ENCODE measurements at regions not wholly inside any gene's neighbourhood (a gene's known extent, or its start where the extent isn't known, plus 50 kb on each side); places are given as distances from the start of the nearest gene placed in this dataset.

DNA sequence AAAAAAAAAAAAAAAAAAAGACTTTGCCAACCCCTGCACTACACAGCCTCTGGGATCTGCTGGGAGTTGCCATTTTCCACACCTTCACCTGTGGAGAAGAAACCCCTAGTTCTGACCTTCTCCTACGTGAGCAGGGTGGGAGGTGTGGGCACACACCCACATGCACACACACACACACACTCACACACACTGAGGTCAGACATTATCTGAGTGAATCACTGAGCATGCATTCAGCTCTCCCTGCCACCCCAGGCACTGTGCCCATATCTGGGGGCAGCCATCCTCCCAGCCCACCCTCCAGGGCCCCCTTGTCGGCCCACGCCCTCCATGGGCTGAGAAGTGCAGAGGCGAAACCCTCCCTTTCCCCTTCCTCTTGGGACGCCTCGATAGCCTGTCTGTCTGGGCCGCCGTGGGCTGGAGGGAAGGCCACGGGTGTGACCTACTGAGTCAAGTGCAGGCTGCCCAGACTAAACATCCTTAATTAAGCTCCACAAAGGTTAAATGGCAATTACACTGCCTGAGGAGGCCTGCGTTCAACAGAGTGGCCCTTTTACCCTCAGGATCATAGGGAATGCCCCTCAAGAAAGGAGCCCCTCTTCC, 143.8 kb downstream of the C16orf95 start:
- Histone ChIP-seq H3K4me1 (ENCODE audit: control insufficient read depth in 4 of 4, insufficient read depth in 4 of 4, low read length in 3 of 4) (peaks cover 0 to 3% (median 1%) of the 10 kb centered on the region in 4 donors), H3K4me3 (ENCODE audit: low read depth in 1 of 3, low read length in 3 of 3) (no peak overlapping the region), H3K27me3 (ENCODE audit: control insufficient read depth in 4 of 4, insufficient read depth in 4 of 4, low read length in 3 of 4) (no peaks in the 10 kb centered on the region), H3K36me3 (ENCODE audit: control insufficient read depth in 4 of 4, insufficient read depth in 3 of 4, low read depth in 1 of 4, low read length in 3 of 4) (no peaks in the 10 kb centered on the region), H3K9ac (ENCODE audit: low read depth in 1 of 2, low read length in 2 of 2) (no peak overlapping the region), H3K27ac (ENCODE audit: low read depth in 1 of 2, low read length in 2 of 2) (no peak overlapping the region), H3K9me3 (ENCODE audit: control insufficient read depth in 4 of 4, low read length in 3 of 4) (no peaks in the 10 kb centered on the region)
- TF ChIP-seq, protein P1, sequence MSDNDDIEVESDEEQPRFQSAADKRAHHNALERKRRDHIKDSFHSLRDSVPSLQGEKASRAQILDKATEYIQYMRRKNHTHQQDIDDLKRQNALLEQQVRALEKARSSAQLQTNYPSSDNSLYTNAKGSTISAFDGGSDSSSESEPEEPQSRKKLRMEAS (IDR thresholded peaks at IDR 0.05): no peak
- TF ChIP-seq NR2F2 (IDR thresholded peaks at IDR 0.05): peak; percentile 18
- DNase-seq (ENCODE audit: low spot score): no peak
- WGBS: 79% methylated on average over 10 of the region's 10 CpGs

DNA sequence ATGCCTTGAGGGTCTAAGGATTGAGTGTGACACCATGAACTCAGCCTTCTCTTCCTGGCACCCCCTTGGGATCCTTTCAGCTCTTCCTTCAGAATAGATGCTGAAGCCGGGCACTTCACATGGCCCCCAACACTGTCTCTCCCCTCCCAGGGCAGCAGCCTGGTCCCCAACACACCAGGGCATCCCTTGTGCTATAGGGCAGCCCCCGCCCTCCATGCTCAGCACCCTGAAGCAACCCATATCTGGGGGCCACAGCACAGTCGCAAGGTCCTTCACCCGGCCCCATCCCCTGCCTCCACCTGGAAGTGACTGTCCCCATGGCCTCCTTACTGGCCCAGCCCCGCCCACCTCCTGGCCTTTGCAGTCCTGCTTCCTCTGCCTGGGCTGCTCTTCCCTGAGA, 143.1 kb downstream of the C16orf95 start:
- no peaks in the 10 kb centered on the region for H3K9me3 ChIP-seq (ENCODE audit: control insufficient read depth in 4 of 4, low read length in 3 of 4)
- DNase-seq (ENCODE audit: low spot score): no peak
- H3K27ac ChIP-seq (ENCODE audit: low read depth in 1 of 2, low read length in 2 of 2): no peak overlapping the region
- H3K36me3 ChIP-seq (ENCODE audit: control insufficient read depth in 4 of 4, insufficient read depth in 3 of 4, low read depth in 1 of 4, low read length in 3 of 4): no peaks in the 10 kb centered on the region
- no peak overlapping the region for H3K4me3 ChIP-seq (ENCODE audit: low read depth in 1 of 3, low read length in 3 of 3)
- TF ChIP-seq, protein P2, sequence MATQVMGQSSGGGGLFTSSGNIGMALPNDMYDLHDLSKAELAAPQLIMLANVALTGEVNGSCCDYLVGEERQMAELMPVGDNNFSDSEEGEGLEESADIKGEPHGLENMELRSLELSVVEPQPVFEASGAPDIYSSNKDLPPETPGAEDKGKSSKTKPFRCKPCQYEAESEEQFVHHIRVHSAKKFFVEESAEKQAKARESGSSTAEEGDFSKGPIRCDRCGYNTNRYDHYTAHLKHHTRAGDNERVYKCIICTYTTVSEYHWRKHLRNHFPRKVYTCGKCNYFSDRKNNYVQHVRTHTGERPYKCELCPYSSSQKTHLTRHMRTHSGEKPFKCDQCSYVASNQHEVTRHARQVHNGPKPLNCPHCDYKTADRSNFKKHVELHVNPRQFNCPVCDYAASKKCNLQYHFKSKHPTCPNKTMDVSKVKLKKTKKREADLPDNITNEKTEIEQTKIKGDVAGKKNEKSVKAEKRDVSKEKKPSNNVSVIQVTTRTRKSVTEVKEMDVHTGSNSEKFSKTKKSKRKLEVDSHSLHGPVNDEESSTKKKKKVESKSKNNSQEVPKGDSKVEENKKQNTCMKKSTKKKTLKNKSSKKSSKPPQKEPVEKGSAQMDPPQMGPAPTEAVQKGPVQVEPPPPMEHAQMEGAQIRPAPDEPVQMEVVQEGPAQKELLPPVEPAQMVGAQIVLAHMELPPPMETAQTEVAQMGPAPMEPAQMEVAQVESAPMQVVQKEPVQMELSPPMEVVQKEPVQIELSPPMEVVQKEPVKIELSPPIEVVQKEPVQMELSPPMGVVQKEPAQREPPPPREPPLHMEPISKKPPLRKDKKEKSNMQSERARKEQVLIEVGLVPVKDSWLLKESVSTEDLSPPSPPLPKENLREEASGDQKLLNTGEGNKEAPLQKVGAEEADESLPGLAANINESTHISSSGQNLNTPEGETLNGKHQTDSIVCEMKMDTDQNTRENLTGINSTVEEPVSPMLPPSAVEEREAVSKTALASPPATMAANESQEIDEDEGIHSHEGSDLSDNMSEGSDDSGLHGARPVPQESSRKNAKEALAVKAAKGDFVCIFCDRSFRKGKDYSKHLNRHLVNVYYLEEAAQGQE (IDR thresholded peaks at IDR 0.05): no peak
- TF ChIP-seq, protein P3, sequence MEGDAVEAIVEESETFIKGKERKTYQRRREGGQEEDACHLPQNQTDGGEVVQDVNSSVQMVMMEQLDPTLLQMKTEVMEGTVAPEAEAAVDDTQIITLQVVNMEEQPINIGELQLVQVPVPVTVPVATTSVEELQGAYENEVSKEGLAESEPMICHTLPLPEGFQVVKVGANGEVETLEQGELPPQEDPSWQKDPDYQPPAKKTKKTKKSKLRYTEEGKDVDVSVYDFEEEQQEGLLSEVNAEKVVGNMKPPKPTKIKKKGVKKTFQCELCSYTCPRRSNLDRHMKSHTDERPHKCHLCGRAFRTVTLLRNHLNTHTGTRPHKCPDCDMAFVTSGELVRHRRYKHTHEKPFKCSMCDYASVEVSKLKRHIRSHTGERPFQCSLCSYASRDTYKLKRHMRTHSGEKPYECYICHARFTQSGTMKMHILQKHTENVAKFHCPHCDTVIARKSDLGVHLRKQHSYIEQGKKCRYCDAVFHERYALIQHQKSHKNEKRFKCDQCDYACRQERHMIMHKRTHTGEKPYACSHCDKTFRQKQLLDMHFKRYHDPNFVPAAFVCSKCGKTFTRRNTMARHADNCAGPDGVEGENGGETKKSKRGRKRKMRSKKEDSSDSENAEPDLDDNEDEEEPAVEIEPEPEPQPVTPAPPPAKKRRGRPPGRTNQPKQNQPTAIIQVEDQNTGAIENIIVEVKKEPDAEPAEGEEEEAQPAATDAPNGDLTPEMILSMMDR (IDR thresholded peaks at IDR 0.05; ENCODE audit: low read depth, low read length, missing input control): no peak
- TF ChIP-seq EGR1 (IDR thresholded peaks at IDR 0.05; ENCODE audit: low read depth in 2 of 2) (no peak), NR2F2 (IDR thresholded peaks at IDR 0.05) (no peak), JUND (IDR thresholded peaks at IDR 0.05) (no peak), HNF4A (conservative IDR thresholded peaks at IDR 0.05) (no peak), SP1 (IDR thresholded peaks at IDR 0.05) (no peak), HNF4G (IDR thresholded peaks at IDR 0.05) (no peak), RAD21 (IDR thresholded peaks at IDR 0.05) (no peak)
- TF ChIP-seq, protein P4, sequence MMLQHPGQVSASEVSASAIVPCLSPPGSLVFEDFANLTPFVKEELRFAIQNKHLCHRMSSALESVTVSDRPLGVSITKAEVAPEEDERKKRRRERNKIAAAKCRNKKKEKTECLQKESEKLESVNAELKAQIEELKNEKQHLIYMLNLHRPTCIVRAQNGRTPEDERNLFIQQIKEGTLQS (IDR thresholded peaks at IDR 0.05): no peak
- TF ChIP-seq, protein P1 (IDR thresholded peaks at IDR 0.05): no peak
- TF ChIP-seq, protein P5, sequence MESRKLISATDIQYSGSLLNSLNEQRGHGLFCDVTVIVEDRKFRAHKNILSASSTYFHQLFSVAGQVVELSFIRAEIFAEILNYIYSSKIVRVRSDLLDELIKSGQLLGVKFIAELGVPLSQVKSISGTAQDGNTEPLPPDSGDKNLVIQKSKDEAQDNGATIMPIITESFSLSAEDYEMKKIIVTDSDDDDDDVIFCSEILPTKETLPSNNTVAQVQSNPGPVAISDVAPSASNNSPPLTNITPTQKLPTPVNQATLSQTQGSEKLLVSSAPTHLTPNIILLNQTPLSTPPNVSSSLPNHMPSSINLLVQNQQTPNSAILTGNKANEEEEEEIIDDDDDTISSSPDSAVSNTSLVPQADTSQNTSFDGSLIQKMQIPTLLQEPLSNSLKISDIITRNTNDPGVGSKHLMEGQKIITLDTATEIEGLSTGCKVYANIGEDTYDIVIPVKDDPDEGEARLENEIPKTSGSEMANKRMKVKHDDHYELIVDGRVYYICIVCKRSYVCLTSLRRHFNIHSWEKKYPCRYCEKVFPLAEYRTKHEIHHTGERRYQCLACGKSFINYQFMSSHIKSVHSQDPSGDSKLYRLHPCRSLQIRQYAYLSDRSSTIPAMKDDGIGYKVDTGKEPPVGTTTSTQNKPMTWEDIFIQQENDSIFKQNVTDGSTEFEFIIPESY (IDR thresholded peaks at IDR 0.05): no peak
- H3K4me1 ChIP-seq (ENCODE audit: control insufficient read depth in 4 of 4, insufficient read depth in 4 of 4, low read length in 3 of 4): peaks cover 0 to 3% (median 1%) of the 10 kb centered on the region in 4 donors
- 92% methylated on average over 5 of the region's 5 CpGs for WGBS
- H3K27me3 ChIP-seq (ENCODE audit: control insufficient read depth in 4 of 4, insufficient read depth in 4 of 4, low read length in 3 of 4): peaks cover 0 to under 1% (median 0%) of the 10 kb centered on the region in 4 donors
- no peak overlapping the region for H3K9ac ChIP-seq (ENCODE audit: low read depth in 1 of 2, low read length in 2 of 2)

All from liver (tissue), 8 donors.